Middle frontal gyrus (tissue), 1 donor: ENCODE measurements at regions not wholly inside any gene's neighbourhood (a gene's known extent, or its start where the extent isn't known, plus 50 kb on each side); places are given as distances from the start of the nearest gene placed in this dataset.

Experiments
- DNase-seq: peaks from one replicate; pipeline ENCODE4 v3.0.0-alpha.2; 2015; ENCODE audit warnings: low spot score; ENCODE audit errors: extremely low spot score

- no peak for DNase-seq
Observed at GRCh38 chr2:204108330-204108751, 171.8 kb downstream of the ICOS start.

- DNase-seq = no peak
Observed at GRCh38 chr2:204108781-204109295, 172.3 kb downstream of the ICOS start.

- DNase-seq = no peak
Observed at GRCh38 chr2:204109681-204110080, 173.1 kb downstream of the ICOS start.

GRCh38 chr2:204110338-204110741, 173.8 kb downstream of the ICOS start:
- DNase-seq = no peak

GRCh38 chr2:204110751-204111516, 174.4 kb downstream of the ICOS start:
- DNase-seq = no peak

GRCh38 chr2:204112084-204112770, 175.7 kb downstream of the ICOS start:
- DNase-seq = no peak

- DNase-seq = no peak
Observed at GRCh38 chr2:204114295-204115136, 178.0 kb downstream of the ICOS start.

GRCh38 chr2:204115137-204116056, 178.8 kb downstream of the ICOS start:
- no peak for DNase-seq

GRCh38 chr2:204116159-204116792, 179.7 kb downstream of the ICOS start:
- peak; percentile 13 for DNase-seq

GRCh38 chr2:204122425-204122824, 185.9 kb downstream of the ICOS start:
- DNase-seq = no peak

GRCh38 chr2:204124140-204124750, 187.7 kb downstream of the ICOS start:
- no peak for DNase-seq

GRCh38 chr2:204126705-204127104, 190.1 kb downstream of the ICOS start:
- no peak for DNase-seq

- DNase-seq = no peak
Observed at GRCh38 chr2:204127238-204127637, 190.7 kb downstream of the ICOS start.

GRCh38 chr2:204129591-204130294, 193.2 kb downstream of the ICOS start:
- DNase-seq = no peak

- no peak for DNase-seq
Observed at GRCh38 chr2:204131621-204132020, 195.1 kb downstream of the ICOS start.

GRCh38 chr2:204133476-204133875, 196.9 kb downstream of the ICOS start:
- DNase-seq = no peak

- no peak for DNase-seq
Observed at GRCh38 chr2:204134421-204134820, 197.9 kb downstream of the ICOS start.

- no peak for DNase-seq
Observed at GRCh38 chr2:204135752-204136151, 199.2 kb downstream of the ICOS start.

- no peak for DNase-seq
Observed at GRCh38 chr2:204138206-204138605, 201.6 kb downstream of the ICOS start.
